Trophoblast cell (in vitro differentiated cells and primary cell): ENCODE measurements at regions not wholly inside any gene's neighbourhood (a gene's known extent, or its start where the extent isn't known, plus 50 kb on each side); places are given as distances from the start of the nearest gene placed in this dataset.

ENCODE experiments used
- DNase-seq, 2 donors: peaks; one replicate each; pipeline ENCODE4 v3.0.0-alpha.2; 2016
- H2AFZ ChIP-seq: 2 replicates; pipeline ENCODE4 v1.6.1; 2013; ENCODE audit warnings: low read length, moderate library complexity, mild to moderate bottlenecking; ENCODE audit not compliant: insufficient read depth, poor library complexity
- H2AK5ac ChIP-seq: 2 replicates; pipeline ENCODE4 v1.6.1; 2013; ENCODE audit warnings: mild to moderate bottlenecking, low read length
- H2BK120ac ChIP-seq: 2 replicates; pipeline ENCODE4 v1.6.1; 2013; ENCODE audit warnings: low read length, mild to moderate bottlenecking, moderate library complexity; ENCODE audit not compliant: insufficient read depth, poor library complexity
- H2BK12ac ChIP-seq: 2 replicates; pipeline ENCODE4 v1.6.1; 2013; ENCODE audit warnings: mild to moderate bottlenecking, low read length, moderate library complexity
- H2BK5ac ChIP-seq: 2 replicates; pipeline ENCODE4 v1.6.1; 2013; ENCODE audit warnings: low read length, low read depth, moderate library complexity, mild to moderate bottlenecking; ENCODE audit not compliant: poor library complexity
- H3K14ac ChIP-seq: 2 replicates; pipeline ENCODE4 v1.6.1; 2013; ENCODE audit warnings: mild to moderate bottlenecking, low read length
- H3K18ac ChIP-seq: 2 replicates; pipeline ENCODE4 v1.6.1; 2013; ENCODE audit warnings: mild to moderate bottlenecking, low read length
- H3K23ac ChIP-seq: 2 replicates; pipeline ENCODE4 v1.6.1; 2013; ENCODE audit warnings: low read length
- H3K27ac ChIP-seq: 2 replicates; pipeline ENCODE4 v1.5.1; 2013; ENCODE audit warnings: low read depth, mild to moderate bottlenecking, inconsistent platforms, low read length, moderate library complexity
- H3K27me3 ChIP-seq: 2 replicates; pipeline ENCODE4 v1.6.1; 2013; ENCODE audit warnings: inconsistent platforms, mild to moderate bottlenecking, low read length, moderate library complexity; ENCODE audit not compliant: insufficient read depth
- H3K36me3 ChIP-seq, 2 experiments: 1 replicate in 1 of 2; 2 replicates in 1 of 2; pipeline ENCODE4 v1.6.1; 2013; ENCODE audit warnings: low read length in 2 of 2, mild to moderate bottlenecking in 2 of 2, moderate library complexity in 1 of 2; ENCODE audit not compliant: insufficient read depth in 2 of 2, control insufficient read depth in 1 of 2
- H3K4ac ChIP-seq: 2 replicates; pipeline ENCODE4 v1.6.1; 2013; ENCODE audit warnings: low read depth, mild to moderate bottlenecking, low read length, moderate library complexity
- H3K4me1 ChIP-seq, 2 experiments: 1 replicate in 1 of 2; 2 replicates in 1 of 2; pipeline ENCODE4 v1.6.1; 2013; ENCODE audit warnings: low read length in 2 of 2, mild to moderate bottlenecking in 2 of 2, moderate library complexity in 1 of 2; ENCODE audit not compliant: insufficient read depth in 2 of 2, control insufficient read depth in 1 of 2
- H3K4me2 ChIP-seq: 2 replicates; pipeline ENCODE4 v1.6.1; 2013; ENCODE audit warnings: inconsistent platforms, mild to moderate bottlenecking, low read length, moderate library complexity
- H3K4me3 ChIP-seq: 2 replicates; pipeline ENCODE4 v1.5.1; 2013; ENCODE audit warnings: mild to moderate bottlenecking, low read depth, low read length, inconsistent platforms
- H3K79me1 ChIP-seq: one replicate; pipeline ENCODE4 v1.6.1; 2013; ENCODE audit warnings: low read length
- H3K79me2 ChIP-seq: 2 replicates; pipeline ENCODE4 v1.6.1; 2013; ENCODE audit warnings: low read length, mild to moderate bottlenecking; ENCODE audit not compliant: control insufficient read depth, insufficient read depth, poor library complexity
- H3K9ac ChIP-seq: 2 replicates; pipeline ENCODE4 v1.6.1; 2013; ENCODE audit warnings: mild to moderate bottlenecking, low read length
- H3K9me3 ChIP-seq: 2 replicates; pipeline ENCODE4 v1.6.1; 2013; ENCODE audit warnings: low read depth, mild to moderate bottlenecking, control low read depth, inconsistent platforms, low read length; ENCODE audit not compliant: insufficient read depth
- H4K12ac ChIP-seq: 2 replicates; pipeline ENCODE4 v1.6.1; 2013; ENCODE audit warnings: low read depth, mild to moderate bottlenecking, low read length, moderate library complexity
- H4K8ac ChIP-seq: 2 replicates; pipeline ENCODE4 v1.6.1; 2013; ENCODE audit warnings: low read depth, mild to moderate bottlenecking, low read length, moderate library complexity
- H4K91ac ChIP-seq: one replicate; pipeline ENCODE4 v1.6.1; 2013; ENCODE audit warnings: low read depth, mild to moderate bottlenecking, low read length, moderate library complexity
- WGBS: extraction: QIAGEN DNeasy Blood & Tissue Kit; methylation state at CpG from one replicate; pipeline ENCODE4 v1.1.7; 2013; ENCODE audit warnings: missing lambda C conversion rate; ENCODE audit not compliant: insufficient read length, insufficient coverage; ENCODE audit errors: extremely low coverage; 5-methylcytosine and 5-hydroxymethylcytosine counted together

- no peaks in the 10 kb centered on the region for H3K9me3 ChIP-seq
- no peaks in the 10 kb centered on the region for H3K4me1 ChIP-seq
- H3K4ac ChIP-seq: no peak overlapping the region
- no peaks in the 10 kb centered on the region for H3K36me3 ChIP-seq
- H3K27me3 ChIP-seq: no peaks in the 10 kb centered on the region
- H4K12ac ChIP-seq: no peak overlapping the region
- no peak overlapping the region for H2AK5ac ChIP-seq
- no peak overlapping the region for H4K91ac ChIP-seq
- no peaks in the 10 kb centered on the region for H3K79me1 ChIP-seq
- H2BK5ac ChIP-seq: no peak overlapping the region
- no peak overlapping the region for H3K23ac ChIP-seq
- no peak overlapping the region for H3K4me3 ChIP-seq
- no peak overlapping the region for H4K8ac ChIP-seq
- no peak for DNase-seq
- WGBS: no CpG with 5 or more reads among the region's 4 CpGs
- no peak overlapping the region for H3K14ac ChIP-seq
- no peak overlapping the region for H3K4me2 ChIP-seq
- no peak overlapping the region for H2BK120ac ChIP-seq
- no peak overlapping the region for H2AFZ ChIP-seq
- no peaks in the 10 kb centered on the region for H3K79me2 ChIP-seq
- no peak overlapping the region for H3K18ac ChIP-seq
- H3K9ac ChIP-seq: no peak overlapping the region
- H3K27ac ChIP-seq: no peak overlapping the region
- H2BK12ac ChIP-seq: no peak overlapping the region
These were observed 151.5 kb upstream of the ERCC4 start for GRCh38 chr16:13768471-13768870.

- no peaks in the 10 kb centered on the region for H3K27me3 ChIP-seq
- 100% methylated on average over 4 of the region's 5 CpGs for WGBS
- H3K36me3 ChIP-seq: no peaks in the 10 kb centered on the region
- H2AK5ac ChIP-seq: no peak overlapping the region
- H3K27ac ChIP-seq: no peak overlapping the region
- no peak for DNase-seq
- H3K23ac ChIP-seq: no peak overlapping the region
- H4K12ac ChIP-seq: no peak overlapping the region
- no peak overlapping the region for H3K4me2 ChIP-seq
- H2AFZ ChIP-seq: no peak overlapping the region
- H3K4ac ChIP-seq: no peak overlapping the region
- H2BK5ac ChIP-seq: no peak overlapping the region
- no peaks in the 10 kb centered on the region for H3K79me1 ChIP-seq
- no peak overlapping the region for H2BK120ac ChIP-seq
- no peak overlapping the region for H2BK12ac ChIP-seq
- H3K18ac ChIP-seq: no peak overlapping the region
- no peaks in the 10 kb centered on the region for H3K79me2 ChIP-seq
- H4K8ac ChIP-seq: no peak overlapping the region
- no peaks in the 10 kb centered on the region for H3K9me3 ChIP-seq
- no peaks in the 10 kb centered on the region for H3K4me1 ChIP-seq
- H3K9ac ChIP-seq: no peak overlapping the region
- no peak overlapping the region for H4K91ac ChIP-seq
- H3K4me3 ChIP-seq: no peak overlapping the region
- H3K14ac ChIP-seq: no peak overlapping the region
These were observed 149.5 kb upstream of the ERCC4 start for GRCh38 chr16:13770436-13770835.

- no peaks in the 10 kb centered on the region for H3K79me1 ChIP-seq
- H3K27me3 ChIP-seq: no peaks in the 10 kb centered on the region
- no peak overlapping the region for H3K4me3 ChIP-seq
- no peak overlapping the region for H3K23ac ChIP-seq
- no peak overlapping the region for H3K14ac ChIP-seq
- H3K36me3 ChIP-seq: no peaks in the 10 kb centered on the region
- no peak overlapping the region for H3K9ac ChIP-seq
- no peaks in the 10 kb centered on the region for H3K79me2 ChIP-seq
- H2AFZ ChIP-seq: no peak overlapping the region
- no peak for DNase-seq
- no peak overlapping the region for H3K4me2 ChIP-seq
- H4K12ac ChIP-seq: no peak overlapping the region
- H3K18ac ChIP-seq: no peak overlapping the region
- no peak overlapping the region for H4K8ac ChIP-seq
- no peak overlapping the region for H2BK5ac ChIP-seq
- WGBS: no CpG with 5 or more reads among the region's 1 CpG
- no peak overlapping the region for H3K4ac ChIP-seq
- H2AK5ac ChIP-seq: no peak overlapping the region
- no peak overlapping the region for H3K27ac ChIP-seq
- H3K9me3 ChIP-seq: no peaks in the 10 kb centered on the region
- no peak overlapping the region for H4K91ac ChIP-seq
- H3K4me1 ChIP-seq: no peaks in the 10 kb centered on the region
- H2BK120ac ChIP-seq: no peak overlapping the region
- no peak overlapping the region for H2BK12ac ChIP-seq
These were observed 147.2 kb upstream of the ERCC4 start for GRCh38 chr16:13772782-13773181.

- Histone ChIP-seq H3K14ac (no peak overlapping the region), H2AFZ (no peak overlapping the region)
These were observed 140.3 kb upstream of the ERCC4 start for GRCh38 chr16:13779676-13780075.

More at GRCh38 chr16:13779676-13780075, 140.3 kb upstream of the ERCC4 start:
- H3K79me1 ChIP-seq: no peaks in the 10 kb centered on the region
- H3K9me3 ChIP-seq: peaks cover 1% of the 10 kb centered on the region
- H3K18ac ChIP-seq: no peak overlapping the region
- no peak for DNase-seq
- H2BK12ac ChIP-seq: no peak overlapping the region
- no peak overlapping the region for H3K4me2 ChIP-seq
- no peaks in the 10 kb centered on the region for H3K79me2 ChIP-seq
- no peak overlapping the region for H3K27ac ChIP-seq
- no peak overlapping the region for H2BK5ac ChIP-seq
- no peak overlapping the region for H4K8ac ChIP-seq
- no peak overlapping the region for H3K4ac ChIP-seq
- no peaks in the 10 kb centered on the region for H3K36me3 ChIP-seq
- no CpG with 5 or more reads among the region's 12 CpGs for WGBS
- no peak overlapping the region for H3K23ac ChIP-seq
- no peaks in the 10 kb centered on the region for H3K27me3 ChIP-seq
- H2AK5ac ChIP-seq: no peak overlapping the region
- no peaks in the 10 kb centered on the region for H3K4me1 ChIP-seq
- H4K91ac ChIP-seq: no peak overlapping the region
- no peak overlapping the region for H4K12ac ChIP-seq
- H3K4me3 ChIP-seq: no peak overlapping the region
- no peak overlapping the region for H2BK120ac ChIP-seq
- H3K9ac ChIP-seq: no peak overlapping the region
